G401 (cell line): ENCODE measurements at regions not wholly inside any gene's neighbourhood (a gene's known extent, or its start where the extent isn't known, plus 50 kb on each side); places are given as distances from the start of the nearest gene placed in this dataset.
"Not testable (repeated sequence)": the region's sequence is repeated elsewhere in the genome, so short reads cannot be mapped to it uniquely, and the experiment has no call there.

Experiments
- DNase-seq: peaks from one replicate; pipeline ENCODE4 v3.0.0-alpha.2; 2015; ENCODE audit warnings: low spot score
- in situ Hi-C: cut with HindIII; loops from 2 replicates; pipeline ENCODE4 v1.10.0; 2016; ENCODE audit warnings: low sequenced_read_pairs, mixed read lengths

DNA sequence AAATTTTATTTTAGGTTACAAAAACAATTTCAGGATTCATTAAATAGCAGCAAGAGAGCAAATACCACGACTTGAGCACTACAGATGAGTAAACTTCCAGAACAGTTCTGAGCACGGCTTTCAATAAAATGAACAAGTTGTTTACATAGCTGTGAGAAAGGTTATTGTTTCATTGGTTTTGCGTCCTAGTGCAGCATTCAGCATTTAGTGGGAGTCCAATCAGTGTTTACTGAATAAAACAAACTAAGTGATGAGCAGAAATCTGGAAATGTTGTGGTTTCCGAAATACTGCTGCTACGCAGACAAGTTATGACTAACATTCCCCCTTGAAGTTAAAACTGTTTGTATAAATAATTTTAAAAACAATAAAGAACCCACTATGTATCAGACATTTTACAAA, 251.5 kb upstream of the STARD13 start:
- no peak for DNase-seq
- in situ Hi-C loops = no loop called here

DNA sequence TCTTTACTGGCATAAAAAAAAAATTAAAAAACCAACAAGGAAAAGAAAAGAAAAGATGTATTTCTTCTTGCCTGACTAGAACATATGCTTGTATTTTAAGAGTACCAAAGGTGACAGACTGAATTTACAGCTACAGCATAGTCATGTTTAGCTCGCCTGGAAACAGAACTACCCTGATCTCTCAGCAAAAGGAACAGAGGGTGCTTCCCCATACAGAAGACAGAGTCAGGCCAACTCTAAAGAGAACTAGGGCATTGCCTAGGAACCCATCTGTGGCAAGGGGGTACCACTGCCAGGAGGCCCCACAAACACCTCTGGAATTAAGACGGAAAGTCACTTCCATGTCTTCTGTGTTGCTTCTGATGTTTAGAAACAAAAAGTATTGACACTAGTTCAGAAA, 252.1 kb upstream of the STARD13 start:
- no peak for DNase-seq
- in situ Hi-C loops = no loop called here

DNA sequence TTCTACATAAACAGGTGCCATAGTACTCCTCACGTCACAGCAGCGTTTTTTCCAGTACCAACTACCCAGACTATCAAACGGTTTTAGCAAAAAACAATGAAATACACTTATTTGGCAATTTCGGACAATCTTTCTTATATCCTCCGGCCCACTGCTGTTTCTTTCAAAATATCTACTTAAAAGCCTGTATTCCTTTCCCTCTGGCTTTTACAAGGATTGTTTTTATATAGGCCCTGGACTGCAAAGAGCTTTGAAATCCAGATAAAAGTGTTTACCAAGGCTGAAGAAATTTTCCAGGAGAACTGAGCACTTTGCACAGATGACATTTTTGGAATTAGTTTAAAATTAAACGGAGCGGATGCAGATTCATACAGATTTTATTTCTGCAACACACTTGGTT, 255.9 kb upstream of the STARD13 start:
- in situ Hi-C loops = no loop called here
- no peak for DNase-seq

DNA sequence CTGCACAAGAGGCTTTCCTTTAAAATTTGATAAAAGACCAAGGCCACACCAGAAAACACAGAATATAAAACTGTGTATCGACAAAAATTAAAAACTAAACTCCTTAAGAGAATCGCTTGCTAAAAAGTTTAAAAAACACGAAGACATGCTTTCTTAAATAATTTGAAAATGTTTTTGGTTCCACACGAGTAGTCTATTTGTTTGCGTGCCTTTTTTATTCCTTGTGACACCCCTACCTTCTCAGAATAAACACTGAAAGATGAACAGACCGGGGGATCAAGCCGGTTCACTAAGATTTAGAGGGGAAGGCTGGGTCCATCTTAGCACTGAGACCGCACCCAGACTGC, 256.4 kb upstream of the STARD13 start:
- in situ Hi-C loops = no loop called here
- no peak for DNase-seq

DNA sequence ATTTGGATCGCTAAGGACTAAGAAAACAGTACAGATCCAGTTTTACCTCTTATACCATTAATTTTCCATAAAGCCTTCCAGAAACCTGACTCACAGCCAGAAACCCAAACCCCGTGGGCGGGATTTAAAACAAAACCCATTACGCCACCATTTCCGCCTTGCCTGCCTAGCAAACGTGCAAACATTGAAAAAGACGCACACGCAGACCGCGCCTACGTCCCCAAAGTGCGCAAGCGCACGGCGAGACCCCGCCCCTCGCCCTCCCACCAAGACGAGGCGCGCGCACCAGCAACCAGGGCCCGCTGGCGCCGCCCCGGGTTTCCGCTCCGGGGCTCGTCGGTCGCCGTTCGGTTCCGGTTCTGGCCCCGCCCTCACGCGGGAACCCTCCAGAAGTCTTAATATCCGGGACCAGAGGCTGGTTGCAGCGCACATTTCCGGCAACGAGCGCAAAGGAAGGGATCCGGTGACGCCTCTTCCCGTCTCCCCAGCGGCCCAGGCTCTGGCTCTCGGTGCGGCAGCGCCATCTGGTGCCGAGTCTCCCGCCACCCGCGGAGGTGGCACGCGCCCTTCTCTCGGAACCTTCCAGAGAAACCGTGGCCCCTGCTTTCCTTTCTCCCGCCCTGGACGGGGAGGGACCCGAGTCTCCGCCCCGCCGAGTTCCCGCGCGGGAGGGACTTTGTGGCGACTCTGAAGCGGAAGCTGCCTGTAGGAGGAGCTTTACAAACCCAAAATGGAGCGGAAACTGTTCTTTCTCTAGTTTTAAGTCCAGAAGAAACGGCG, 256.9 kb upstream of the STARD13 start:
- DNase-seq = peak; percentile 96
- in situ Hi-C loops = no loop called here

DNA sequence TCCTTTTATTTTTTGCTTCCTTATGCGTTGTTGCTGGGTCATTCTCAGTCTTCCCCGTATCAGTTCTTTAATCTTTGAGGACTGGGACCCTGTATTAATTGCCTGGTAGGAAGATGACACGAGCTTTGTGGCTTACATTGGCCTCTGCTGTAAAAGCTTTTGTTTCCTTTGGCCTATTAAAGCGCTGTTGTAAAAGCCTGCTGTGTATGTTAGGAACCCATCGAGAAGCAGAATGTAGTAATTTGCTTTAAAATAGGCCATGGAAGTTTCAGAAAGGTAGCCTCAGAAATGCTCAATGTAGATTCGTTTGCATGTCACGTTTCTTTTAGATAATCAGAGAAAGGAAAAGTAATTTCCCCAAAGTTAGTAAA, 257.5 kb upstream of the STARD13 start:
- in situ Hi-C loops = no loop called here
- no peak for DNase-seq

DNA sequence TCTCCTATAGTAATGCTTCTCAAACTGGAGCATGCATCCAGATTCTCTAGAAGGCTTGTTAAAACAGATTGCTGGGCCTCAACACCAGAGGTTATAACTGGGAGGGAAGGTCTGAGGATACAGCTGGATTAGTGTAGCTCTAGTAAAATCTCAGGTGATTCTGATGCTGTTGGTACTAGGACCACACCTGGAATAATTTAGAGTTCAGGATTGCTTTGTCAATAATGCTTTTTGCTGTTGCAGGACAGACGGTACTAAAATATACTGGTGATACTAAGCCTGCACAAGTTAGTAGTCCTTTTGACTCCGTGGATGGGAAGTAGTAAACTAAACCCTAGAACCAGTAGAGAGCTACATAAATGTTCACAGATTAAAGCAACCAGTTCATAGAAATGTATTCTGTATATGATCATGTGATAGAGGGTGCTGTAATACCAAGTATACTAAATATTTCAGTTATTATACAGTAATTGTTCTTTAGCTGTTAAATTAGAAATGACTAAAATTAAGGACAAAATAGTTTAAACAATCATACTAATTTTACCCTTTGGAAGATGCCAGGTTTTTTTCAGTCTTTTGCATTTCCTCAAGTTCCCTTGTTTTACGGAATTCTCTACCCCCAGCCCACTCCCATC, 258.2 kb upstream of the STARD13 start:
- DNase-seq = no peak
- in situ Hi-C loops = no loop called here

DNA sequence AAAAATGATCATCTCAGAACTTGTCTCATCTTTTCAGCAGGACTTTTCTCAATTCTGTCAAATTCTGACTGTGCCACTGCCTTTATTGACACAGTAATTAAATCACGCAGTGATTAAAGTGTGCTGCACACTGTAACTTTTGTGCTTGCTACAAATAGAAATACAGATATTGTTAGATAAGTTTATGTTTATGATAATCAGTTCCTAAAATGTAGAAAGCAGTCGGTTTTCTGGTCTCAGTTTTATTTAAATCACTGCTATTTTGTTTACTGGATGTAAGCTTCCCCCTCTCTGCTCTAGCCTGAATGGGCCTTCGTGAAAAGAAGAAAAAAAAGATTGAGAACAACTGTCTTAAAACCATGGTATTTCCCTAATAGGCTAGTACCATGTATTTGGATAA, 258.8 kb upstream of the STARD13 start:
- DNase-seq = no peak
- in situ Hi-C loops = no loop called here

DNA sequence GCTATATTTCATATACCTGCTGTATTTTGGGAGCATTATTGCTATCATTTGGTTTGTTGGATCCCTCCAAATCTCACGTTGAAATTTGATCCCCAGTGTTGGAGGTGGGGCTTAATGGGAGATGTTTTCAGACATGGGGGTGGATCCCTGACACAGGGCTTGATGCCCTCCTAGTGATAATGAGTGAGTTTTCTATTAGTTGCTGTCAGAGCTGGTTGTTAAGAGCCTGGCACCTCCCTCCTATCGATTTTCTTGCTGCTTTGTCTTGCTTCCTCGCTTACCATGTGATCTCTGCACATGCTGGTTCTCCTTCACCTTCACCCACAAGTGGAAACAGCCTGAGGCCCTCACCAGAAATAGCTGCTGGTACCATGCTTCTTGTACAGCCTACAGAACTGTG, 259.9 kb upstream of the STARD13 start:
- in situ Hi-C loops = no loop called here
- DNase-seq = no peak

DNA sequence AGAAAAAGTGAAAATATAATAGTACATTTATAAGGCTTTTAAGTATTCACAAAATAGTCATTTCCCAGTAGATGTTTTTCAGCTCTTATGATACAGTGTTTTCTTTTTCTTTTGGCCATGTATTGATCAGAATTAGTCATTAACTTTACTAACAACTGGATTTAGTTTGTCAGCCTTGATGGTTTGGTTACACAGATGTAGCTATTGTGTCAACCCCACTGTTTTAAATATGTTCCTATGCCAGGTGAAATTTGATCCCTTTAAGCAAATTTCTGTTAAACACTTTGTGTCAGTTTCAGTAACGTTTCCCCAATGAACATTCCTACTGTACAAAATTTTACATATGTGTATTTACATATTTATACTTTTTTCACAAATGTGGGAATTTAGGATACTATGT, 261.5 kb upstream of the STARD13 start:
- in situ Hi-C loops = no loop called here
- DNase-seq = no peak

DNA sequence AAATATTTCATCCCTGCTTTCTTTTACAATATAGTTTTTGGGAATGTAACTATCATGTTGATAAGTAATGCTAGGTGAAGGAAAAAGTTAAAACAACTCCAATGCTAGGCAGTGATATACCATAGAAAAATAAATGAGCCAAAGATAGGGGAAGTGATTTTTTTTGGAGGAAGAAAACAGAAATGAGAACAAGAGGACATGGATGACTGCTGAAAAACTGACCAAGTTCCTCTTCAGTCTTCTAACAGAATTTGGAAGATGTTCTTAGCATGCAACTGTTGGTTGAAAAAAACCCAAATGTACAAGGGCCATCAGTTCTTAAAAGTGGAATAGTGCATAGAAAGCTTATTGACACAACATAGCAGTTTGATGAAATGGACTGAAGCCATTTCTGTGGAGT, 262.5 kb upstream of the STARD13 start:
- in situ Hi-C loops = no loop called here
- DNase-seq = no peak

DNA sequence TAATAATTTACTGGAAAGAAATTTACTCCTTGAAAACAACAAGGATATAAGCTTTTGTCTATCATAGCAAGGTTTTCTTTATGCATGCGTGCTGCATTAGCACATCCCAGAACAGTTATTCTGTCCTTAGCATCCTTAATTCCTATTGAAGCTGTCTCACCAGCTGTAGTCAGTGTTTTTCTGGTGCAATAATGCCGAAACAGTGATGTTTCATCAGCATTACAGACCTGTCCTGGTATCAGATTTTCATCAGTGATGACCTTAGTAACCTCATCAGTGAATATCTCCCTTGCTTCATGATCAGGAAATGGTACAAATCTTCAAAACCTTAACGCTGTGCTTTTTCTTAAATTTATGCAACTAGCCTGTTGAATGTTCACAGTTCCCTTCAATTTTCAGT, 264.7 kb upstream of the STARD13 start:
- in situ Hi-C loops = no loop called here

DNA sequence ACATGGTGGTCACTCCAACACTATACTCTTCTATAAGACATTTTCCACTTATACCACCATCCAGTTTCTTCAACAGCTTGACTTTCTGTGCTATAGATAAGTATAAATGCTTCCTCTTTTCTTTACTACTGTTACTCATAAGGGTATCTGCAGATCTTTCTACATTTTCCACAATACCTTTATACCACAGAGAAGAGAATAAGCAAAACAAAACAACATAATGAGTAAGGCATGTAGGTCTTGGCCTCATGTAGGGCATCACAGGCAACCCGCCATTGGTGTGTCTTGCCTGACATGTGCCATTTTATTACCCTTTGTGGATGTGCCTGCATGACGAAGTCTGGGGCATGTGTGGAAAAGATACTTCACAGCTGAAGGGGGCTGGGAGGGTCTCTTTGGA, 265.3 kb upstream of the STARD13 start:
- no peak for DNase-seq
- in situ Hi-C loops = no loop called here

More for the DNA sequence above, 264.7 kb upstream of the STARD13 start:
- no peak for DNase-seq

DNA sequence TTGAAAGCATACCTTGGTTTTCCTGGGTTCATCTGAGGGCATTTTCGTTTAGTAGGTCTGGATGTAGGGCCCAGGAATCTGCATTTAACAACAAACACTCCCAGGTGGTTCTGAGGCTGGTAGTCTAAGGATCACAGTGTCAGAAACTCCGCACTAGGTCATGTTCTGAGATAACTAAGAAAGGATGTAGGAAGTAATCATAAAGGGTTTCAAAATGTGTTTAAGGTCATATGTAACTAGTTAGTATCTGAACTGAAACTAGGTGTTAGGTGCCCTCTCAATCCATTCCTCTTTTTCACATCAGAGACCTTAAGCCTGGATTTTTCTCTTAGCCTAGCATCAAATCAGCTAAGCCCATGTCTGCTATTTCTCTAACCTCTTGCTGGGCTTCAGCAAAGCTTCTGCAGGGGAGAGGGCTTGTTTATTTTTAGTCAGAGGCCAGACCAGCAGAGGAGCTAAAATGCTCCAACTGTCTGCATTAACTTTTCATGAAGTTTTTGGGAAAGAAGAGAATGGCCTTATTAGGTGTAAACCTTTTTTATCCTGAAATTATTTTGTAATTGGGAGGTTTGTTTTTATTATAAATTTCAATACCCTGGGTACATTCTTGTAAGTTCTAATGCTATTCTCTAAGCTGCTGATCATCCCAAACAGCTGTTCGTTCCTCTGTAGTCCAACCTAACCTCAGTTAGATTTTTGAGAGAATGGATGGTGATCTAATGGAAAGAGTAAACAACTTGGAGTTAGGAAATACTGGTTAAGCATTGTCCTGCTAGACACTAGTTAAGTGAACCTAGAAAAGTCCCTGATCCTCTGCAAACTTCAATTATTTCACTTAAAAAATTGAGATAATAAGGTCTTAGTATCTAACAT, 262.8 kb upstream of the RFC3 start:
- in situ Hi-C loops = no loop called here

DNA sequence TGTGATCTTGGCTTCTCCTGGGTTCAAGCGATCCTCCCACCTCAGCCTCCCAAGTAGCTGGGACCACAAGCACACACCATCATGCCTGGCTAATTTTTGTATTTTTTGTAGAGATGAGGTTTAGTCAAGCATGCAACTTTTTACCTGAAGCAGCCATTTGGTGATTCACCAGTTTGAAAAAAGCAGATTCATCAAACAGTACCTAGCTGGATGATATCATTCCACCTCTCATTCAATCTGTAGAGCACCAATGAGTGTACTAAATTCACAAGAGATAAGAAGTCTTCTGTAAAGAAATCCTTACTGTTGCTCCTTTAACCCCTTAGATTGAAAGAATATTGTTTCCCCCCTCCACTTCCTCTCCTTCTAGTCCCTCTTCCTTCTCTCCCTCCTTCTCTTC, 261.1 kb upstream of the RFC3 start:
- DNase-seq = no peak
- in situ Hi-C loops = no loop called here

More for the DNA sequence above, 262.8 kb upstream of the RFC3 start:
- DNase-seq = no peak

DNA sequence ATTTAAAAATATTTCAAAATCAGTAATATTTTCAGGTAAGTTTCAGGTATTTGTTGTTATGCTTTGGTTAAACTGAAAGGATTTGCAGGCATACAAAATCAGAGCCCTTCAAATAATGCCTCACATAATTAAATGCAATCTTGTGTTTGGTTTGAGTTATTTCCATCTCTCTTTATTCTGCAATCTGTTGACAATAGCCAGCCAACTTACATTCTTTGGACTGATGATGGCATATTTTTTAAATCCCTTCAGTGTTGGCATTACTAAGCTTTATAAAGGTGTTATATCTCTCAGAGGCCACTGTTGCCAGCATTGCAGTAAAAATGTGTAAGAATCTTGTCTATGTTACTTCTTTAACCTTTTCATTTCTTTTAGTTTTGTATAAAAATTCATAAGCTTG, 257.2 kb upstream of the RFC3 start:
- in situ Hi-C loops = no loop called here

DNA sequence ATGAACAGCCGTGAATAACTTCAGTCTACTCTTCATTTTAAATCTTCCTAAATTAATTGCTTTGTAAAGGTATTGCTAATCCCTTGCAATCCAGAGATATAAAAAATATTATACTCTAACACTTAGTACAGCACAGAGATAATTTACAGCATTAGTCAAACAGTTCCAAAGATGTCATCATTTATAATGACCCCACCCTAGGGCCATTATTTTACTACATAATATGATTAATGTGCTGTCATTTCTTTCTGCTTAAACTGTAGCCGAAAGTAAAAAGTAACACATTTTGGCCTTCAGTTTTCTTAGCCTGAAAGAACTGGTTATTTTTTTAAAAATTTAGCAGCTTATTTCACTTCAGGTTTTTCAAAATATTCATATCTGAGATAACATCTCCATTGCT, 256.3 kb upstream of the RFC3 start:
- DNase-seq = no peak
- in situ Hi-C loops = no loop called here

More for the DNA sequence above, 257.2 kb upstream of the RFC3 start:
- DNase-seq = peak; percentile 65

DNA sequence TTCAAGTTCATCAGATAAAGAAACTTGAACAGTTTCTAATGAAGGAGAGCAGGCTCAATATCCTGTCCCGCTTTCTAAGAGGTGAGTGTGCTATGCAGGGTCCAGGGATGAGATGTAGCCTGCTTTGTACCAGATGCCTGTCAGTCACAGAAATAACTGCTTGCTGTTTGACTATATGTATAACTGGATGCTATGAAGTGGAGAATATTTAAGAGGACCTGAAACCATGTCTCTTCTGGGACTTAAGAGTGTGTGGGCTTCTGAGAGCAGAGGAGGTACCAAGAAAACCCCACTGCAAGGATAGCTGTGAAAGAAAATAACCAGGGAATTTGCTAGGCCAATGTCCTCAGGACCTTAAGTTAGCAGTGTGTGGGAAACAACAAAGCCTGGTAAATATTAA, 246.3 kb upstream of the RFC3 start:
- DNase-seq = no peak
- in situ Hi-C loops = no loop called here

DNA sequence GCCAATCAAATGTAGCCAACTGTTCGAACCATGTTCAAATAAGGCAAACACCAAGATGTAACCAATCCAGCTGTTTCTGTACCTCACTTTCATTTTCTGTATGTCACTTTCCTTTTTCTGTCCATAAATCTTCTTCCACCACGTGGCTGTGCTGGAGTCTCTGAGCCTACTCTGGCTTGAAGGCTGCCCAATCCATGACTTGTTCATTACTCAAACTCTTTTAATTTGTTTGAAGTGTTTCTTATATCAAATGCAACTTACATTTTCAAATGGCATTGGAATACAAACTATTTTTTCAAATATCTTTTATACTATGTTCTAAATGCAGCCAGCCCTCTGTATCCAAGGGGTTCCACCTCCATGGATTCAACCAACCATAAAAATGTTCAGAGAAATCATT, 245.6 kb upstream of the RFC3 start:
- DNase-seq, in situ Hi-C loops: not testable (repeated sequence)

DNA sequence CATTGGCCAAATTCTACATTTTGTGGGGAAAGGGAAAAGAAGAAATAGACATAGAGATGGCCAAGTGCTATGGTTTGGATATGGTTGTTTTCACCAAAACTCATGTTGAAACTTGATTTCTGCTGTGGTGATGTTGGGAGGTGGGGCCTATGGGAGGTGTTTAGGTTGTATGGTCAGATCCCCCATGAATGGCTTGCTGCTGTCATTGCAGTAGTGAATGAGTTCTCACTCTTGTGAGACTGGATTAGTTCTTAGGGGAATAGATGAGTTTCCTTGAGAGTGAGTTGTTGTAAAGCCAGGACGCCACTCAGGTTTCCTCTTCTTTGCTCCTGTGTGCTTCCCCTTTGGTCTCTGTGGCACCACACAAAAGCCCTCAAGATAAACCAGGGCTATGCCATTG, 242.6 kb upstream of the RFC3 start:
- in situ Hi-C loops = no loop called here
- DNase-seq = no peak
